ENCODE measurements at regions not wholly inside any gene's neighbourhood (a gene's known extent, or its start where the extent isn't known, plus 50 kb on each side); places are given as distances from the start of the nearest gene placed in this dataset.

- H2AFZ ChIP-seq (ENCODE audit: low read length) = no peak overlapping the region
These were observed 77.4 kb upstream of the MROH9 start for GRCh38 chr1:170857955-170858354.

More at GRCh38 chr1:170857955-170858354, 77.4 kb upstream of the MROH9 start:
- in situ Hi-C loops (cut with HindIII; ENCODE audit: extremely low pct_ligation_motif_present, low pct_unique_long_range_greater_than_20kb) (no loop called here), intact Hi-C loops (cut with micrococcal nuclease; ENCODE audit: unreplicated experiment) (no loop called here)
- Histone ChIP-seq H3K4me2 (ENCODE audit: low read depth, low read length) (no peak overlapping the region), H3K36me3 (replicated peaks in 1 of 2; ENCODE audit: control insufficient read depth in 1 of 2, insufficient read depth in 2 of 2, low read length in 2 of 2) (no peaks in the 10 kb centered on the region), H3K79me2 (ENCODE audit: insufficient read depth, low read length) (no peaks in the 10 kb centered on the region), H3K4me1 (ENCODE audit: insufficient read depth, low read length) (no peaks in the 10 kb centered on the region), H3K27ac (ENCODE audit: extremely low read length, insufficient read depth, low read length) (no peak overlapping the region), H3K9me3 (ENCODE audit: low read length) (no peaks in the 10 kb centered on the region), H3K9ac (ENCODE audit: insufficient read depth, low read depth, low read length) (no peak overlapping the region), H4K20me1 (ENCODE audit: insufficient read depth, low read length) (no peaks in the 10 kb centered on the region), H3K27me3 (ENCODE audit: control insufficient read depth in 1 of 2, insufficient read depth in 2 of 2, low read length in 2 of 2) (no peaks in the 10 kb centered on the region), H3K4me3 (replicated peaks in 1 of 3; ENCODE audit: insufficient read depth in 1 of 3, low read depth in 2 of 3, low read length in 3 of 3) (no peak overlapping the region)
- FAIRE-seq = no peak
- ChIA-PET CTCF (ENCODE audit: low intra/inter-chr PET ratio, low total read pairs) (no interaction called here), POLR2A (no interaction called here)
- no TSS peak for BruUV-seq (replicated peaks)
- ATAC-seq = no peak
- TF ChIP-seq STAT5B (CRISPR knock-in tag; IDR thresholded peaks at IDR 0.05) (no peak), IRX3 (CRISPR knock-in tag; IDR thresholded peaks at IDR 0.05; ENCODE audit: borderline replicate concordance, low read depth) (no peak), YEATS4 (CRISPR knock-in tag; IDR thresholded peaks at IDR 0.05; ENCODE audit: borderline replicate concordance) (no peak), TAF15 (IDR thresholded peaks at IDR 0.05; ENCODE audit: low read depth, low read length, poor library complexity, severe bottlenecking) (no peak), ATF2 (CRISPR knock-in tag; IDR thresholded peaks at IDR 0.05) (no peak), BCLAF1 (IDR thresholded peaks at IDR 0.05) (no peak), MXD1 (CRISPR knock-in tag; IDR thresholded peaks at IDR 0.05) (no peak), ZNF7 (CRISPR knock-in tag; IDR thresholded peaks at IDR 0.05) (no peak), NKX3-1 (CRISPR knock-in tag; IDR thresholded peaks at IDR 0.05) (no peak), ZFP91 (CRISPR knock-in tag; IDR thresholded peaks at IDR 0.05; ENCODE audit: borderline replicate concordance) (no peak), HNRNPL (IDR thresholded peaks at IDR 0.05; ENCODE audit: low read depth, low read length) (no peak), ZNF512 (CRISPR knock-in tag; IDR thresholded peaks at IDR 0.05) (no peak)
- DNase-seq (ENCODE audit: low spot score) = no peak
